ENCODE measurements at regions not wholly inside any gene's neighbourhood (a gene's known extent, or its start where the extent isn't known, plus 50 kb on each side); places are given as distances from the start of the nearest gene placed in this dataset.

GRCh38 chr13:39938596-39938995, 283.1 kb downstream of the COG6 start:
- no peak for DNase-seq (ENCODE audit: low read depth, low spot score)

- DNase-seq (ENCODE audit: low read depth, low spot score): no peak
These were observed 285.8 kb downstream of the COG6 start for GRCh38 chr13:39941236-39941635.

- DNase-seq (ENCODE audit: low read depth, low spot score): no peak
These were observed 286.6 kb downstream of the COG6 start for GRCh38 chr13:39941911-39942551.

GRCh38 chr13:39942552-39943273, 287.3 kb downstream of the COG6 start:
- peak; percentile 82 for DNase-seq (ENCODE audit: low read depth, low spot score)

GRCh38 chr13:39943711-39944110, 288.2 kb downstream of the COG6 start:
- no peak for DNase-seq (ENCODE audit: low read depth, low spot score)

DNA sequence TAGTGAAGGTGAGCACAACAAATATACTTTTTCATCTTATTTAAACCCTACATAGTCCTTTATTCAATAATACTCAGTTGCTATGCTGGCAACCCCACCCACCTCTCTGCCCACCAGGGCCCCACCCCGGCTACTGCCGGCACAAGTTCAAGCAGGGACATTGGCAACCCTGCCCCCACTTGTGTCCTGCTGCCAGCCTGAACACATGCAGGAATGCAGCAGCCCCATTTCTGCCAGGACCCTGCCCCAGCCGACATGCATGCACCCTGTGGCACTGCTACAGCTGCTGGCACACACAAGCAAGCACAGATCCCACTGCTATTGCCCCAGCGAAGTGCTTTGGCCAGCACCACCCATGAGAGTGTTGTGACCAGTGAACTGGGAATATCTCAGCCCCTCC, 289.8 kb downstream of the COG6 start:
- no peak for DNase-seq (ENCODE audit: low read depth, low spot score)

- no peak for DNase-seq (ENCODE audit: low read depth, low spot score)
These were observed 291.3 kb downstream of the COG6 start for GRCh38 chr13:39946769-39947168.

GRCh38 chr13:39951301-39951700, 295.8 kb downstream of the COG6 start:
- DNase-seq (ENCODE audit: low read depth, low spot score): no peak

DNA sequence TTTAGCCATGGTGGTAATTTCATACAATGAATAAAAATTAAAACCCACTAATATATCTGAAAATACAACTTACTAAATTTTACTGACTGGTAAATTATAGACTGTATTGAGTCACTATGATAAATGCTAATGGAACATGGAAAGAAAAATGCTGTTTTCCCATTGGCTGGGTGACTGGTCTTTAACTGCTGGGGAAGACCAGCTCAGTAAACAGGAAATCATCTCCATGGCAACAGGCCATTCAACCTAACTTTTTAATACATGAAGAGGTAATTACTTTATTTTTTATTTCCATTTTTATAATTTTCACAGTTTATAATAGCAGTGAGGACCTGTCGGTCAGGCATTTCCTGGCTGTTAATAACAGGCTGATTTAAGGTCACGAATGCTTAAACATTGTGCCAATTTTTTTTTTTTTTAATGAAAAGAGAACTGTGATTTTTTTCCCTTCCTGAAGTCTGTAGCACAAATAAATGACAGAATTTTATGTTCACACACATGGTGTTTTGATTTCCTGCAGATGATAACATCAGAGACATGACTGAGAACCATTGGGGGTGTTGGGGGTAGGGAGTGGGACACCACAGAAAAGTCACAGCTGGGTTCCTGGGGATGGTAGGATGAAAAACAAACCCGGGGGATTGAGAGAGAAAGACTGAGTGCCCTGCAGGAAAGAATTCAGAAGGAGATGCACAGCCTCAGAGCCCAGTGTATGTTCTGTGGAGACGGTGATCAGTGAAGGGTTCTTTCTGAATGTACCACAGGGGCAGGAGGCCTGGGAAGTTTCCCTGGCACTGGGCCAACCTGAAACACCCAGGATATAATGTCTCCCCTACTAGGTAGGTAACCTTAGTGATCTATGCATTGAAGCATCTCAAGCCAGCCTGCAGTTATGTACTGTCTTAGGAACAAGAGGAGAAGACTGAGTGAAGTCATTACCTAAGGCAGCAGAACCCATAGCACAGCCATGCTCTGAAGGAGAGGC, 297.1 kb downstream of the COG6 start:
- no peak for DNase-seq (ENCODE audit: low read depth, low spot score)

DNA sequence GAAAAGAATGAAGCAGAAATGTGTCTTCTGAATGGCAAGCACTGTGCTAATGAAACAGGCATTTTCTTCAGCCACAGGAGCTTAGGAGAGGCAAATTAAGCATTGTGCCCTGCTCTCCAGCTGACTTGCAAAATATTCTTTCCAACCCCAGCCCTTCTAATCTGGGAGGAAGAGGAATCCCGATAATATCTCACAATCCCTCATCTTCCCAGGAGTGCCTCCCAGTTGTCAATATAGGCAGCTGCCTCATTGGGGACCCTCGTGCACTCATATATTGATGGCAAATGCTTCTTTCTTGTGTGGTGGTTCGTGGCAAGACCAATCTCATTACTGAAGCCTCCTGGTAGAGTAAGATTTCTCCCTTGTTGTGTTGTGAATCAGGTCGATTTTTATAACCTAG, 299.0 kb downstream of the COG6 start:
- no peak for DNase-seq (ENCODE audit: low read depth, low spot score)

DNA sequence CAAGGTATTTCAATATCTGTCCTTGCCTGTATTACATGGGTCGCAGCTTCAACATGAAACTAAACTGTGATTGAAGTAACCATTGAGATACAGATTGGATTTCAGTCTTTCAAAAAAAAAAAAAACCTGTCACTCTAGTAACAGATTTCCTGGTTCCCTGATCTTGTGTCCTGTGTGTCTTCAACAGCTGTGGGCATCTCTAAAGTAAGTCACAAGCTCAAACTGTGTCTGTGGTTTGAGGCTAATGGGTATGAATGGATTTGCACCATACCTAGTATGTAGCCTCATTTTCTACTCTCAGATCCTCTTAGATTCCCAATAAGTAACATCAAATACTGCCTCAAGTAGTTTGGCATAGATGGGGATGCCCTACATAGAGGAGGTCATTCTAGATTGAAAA, 300.1 kb downstream of the COG6 start:
- no peak for DNase-seq (ENCODE audit: low read depth, low spot score)

DNA sequence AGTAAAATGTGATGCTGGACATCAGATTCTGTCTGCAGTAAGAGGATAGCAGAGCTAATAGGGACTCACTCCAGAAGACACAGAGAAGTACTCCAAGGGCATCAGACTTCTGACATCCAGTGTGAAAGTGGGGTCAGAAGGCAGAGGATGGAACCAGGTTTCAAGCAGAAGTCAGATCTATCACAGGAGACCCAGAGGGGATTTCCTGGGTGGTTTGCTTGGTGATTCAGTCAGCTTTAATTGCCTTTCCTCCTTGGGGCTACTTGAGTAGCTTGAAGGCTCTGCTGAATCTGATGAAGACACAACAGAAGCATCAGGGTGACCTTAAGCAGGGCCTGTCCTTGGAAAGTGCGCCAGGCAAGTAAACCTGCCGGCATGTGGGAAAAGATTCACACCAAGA, 300.6 kb downstream of the COG6 start:
- no peak for DNase-seq (ENCODE audit: low read depth, low spot score)

GRCh38 chr13:39957868-39958677, 302.6 kb downstream of the COG6 start:
- DNase-seq (ENCODE audit: low read depth, low spot score): no peak

GRCh38 chr13:39959497-39960144, 304.2 kb downstream of the COG6 start:
- DNase-seq (ENCODE audit: low read depth, low spot score): no peak

- DNase-seq (ENCODE audit: low read depth, low spot score): no peak
These were observed 304.7 kb downstream of the COG6 start for GRCh38 chr13:39960191-39960590.

GRCh38 chr13:39961036-39961435, 305.6 kb downstream of the COG6 start:
- DNase-seq (ENCODE audit: low read depth, low spot score): no peak

GRCh38 chr13:39963612-39964011, 308.1 kb downstream of the COG6 start:
- DNase-seq (ENCODE audit: low read depth, low spot score): no peak

- DNase-seq (ENCODE audit: low read depth, low spot score): no peak
These were observed 309.8 kb downstream of the COG6 start for GRCh38 chr13:39965309-39965708.

DNA sequence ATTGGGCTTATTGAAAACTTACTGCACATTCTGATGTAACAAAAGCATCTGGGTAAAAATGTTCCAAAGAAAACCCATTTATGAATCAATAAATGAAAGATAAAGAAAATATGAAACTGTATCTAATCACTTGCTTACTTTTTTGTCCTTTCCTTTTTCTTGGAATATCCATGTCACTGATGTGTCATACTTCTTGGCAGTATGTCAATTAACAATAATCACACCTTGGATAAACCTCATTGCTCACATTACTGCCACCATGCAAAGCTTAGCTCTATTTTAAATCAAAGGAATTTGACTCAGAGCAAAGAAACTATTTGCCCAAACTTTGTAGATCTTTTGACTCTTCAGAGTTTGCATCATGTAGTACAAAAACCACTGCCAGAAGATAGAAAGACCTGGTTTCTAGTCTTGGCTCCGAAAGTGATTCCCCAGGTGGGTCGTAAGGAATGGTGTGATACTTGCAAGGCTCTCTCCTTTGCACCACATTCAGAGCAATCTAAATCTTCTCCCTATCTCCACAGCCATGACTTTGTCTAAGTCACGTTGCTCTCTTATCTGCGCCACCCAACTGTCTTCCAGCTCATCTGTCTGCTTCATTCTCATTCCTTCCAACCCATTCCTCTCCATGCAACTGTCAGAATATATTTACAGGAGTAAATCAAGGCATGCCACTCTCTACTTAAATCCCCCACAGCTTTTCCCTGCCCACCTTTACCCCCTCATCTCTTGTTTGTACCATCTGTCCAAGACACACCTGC, 311.9 kb downstream of the COG6 start:
- DNase-seq (ENCODE audit: low read depth, low spot score): no peak

All from astrocyte of the hippocampus (primary cell).